NCI-H82 (cell line): ENCODE measurements at regions not wholly inside any gene's neighbourhood (a gene's known extent, or its start where the extent isn't known, plus 50 kb on each side); places are given as distances from the start of the nearest gene placed in this dataset.
A peak's percentile ranks its signal among the peaks of the same experiment; 100 is the strongest.

ENCODE experiments used
- DNase-seq: peaks from one replicate; lab custom pipeline; 2025; lab: John Stamatoyannopoulos, UW

GRCh38 chr4:166491635-166492034 lies 618.6 kb downstream of the TLL1 start:
- no peak for DNase-seq

GRCh38 chr4:166493924-166494345 lies 620.9 kb downstream of the TLL1 start:
- no peak for DNase-seq

GRCh38 chr4:166498546-166498945 lies 625.5 kb downstream of the TLL1 start:
- no peak for DNase-seq

- DNase-seq, result no peak
Measured at GRCh38 chr4:166499820-166500219, 626.8 kb downstream of the TLL1 start.

- no peak for DNase-seq
Measured at GRCh38 chr4:166501941-166502382, 628.9 kb downstream of the TLL1 start.

GRCh38 chr4:166502660-166503059 lies 629.6 kb downstream of the TLL1 start:
- no peak for DNase-seq

GRCh38 chr4:166506051-166506450 lies 633.0 kb downstream of the TLL1 start:
- DNase-seq, result no peak

GRCh38 chr4:166512267-166512666 lies 639.2 kb downstream of the TLL1 start:
- no peak for DNase-seq

GRCh38 chr4:166518315-166518714 lies 645.3 kb downstream of the TLL1 start:
- DNase-seq, result no peak

GRCh38 chr4:166518776-166519175 lies 645.7 kb downstream of the TLL1 start:
- DNase-seq, result no peak

- no peak for DNase-seq
Measured at GRCh38 chr4:166519774-166520173, 646.7 kb downstream of the TLL1 start.

GRCh38 chr4:166527500-166527899 lies 654.5 kb downstream of the TLL1 start:
- DNase-seq, result no peak

GRCh38 chr4:166531703-166532102 lies 658.7 kb downstream of the TLL1 start:
- no peak for DNase-seq

- DNase-seq, result no peak
Measured at GRCh38 chr4:166535865-166536264, 662.8 kb downstream of the TLL1 start.

GRCh38 chr4:166538491-166539005 lies 665.5 kb downstream of the TLL1 start:
- DNase-seq, result no peak

- no peak for DNase-seq
Measured at GRCh38 chr4:166546009-166546408, 673.0 kb downstream of the TLL1 start.

- DNase-seq, result no peak
Measured at GRCh38 chr4:166577639-166578038, 656.7 kb downstream of the SPOCK3 start.

GRCh38 chr4:166585491-166585890 lies 648.8 kb downstream of the SPOCK3 start:
- DNase-seq, result no peak

GRCh38 chr4:166594326-166594946 lies 639.9 kb downstream of the SPOCK3 start:
- DNase-seq, result peak; percentile 68

- DNase-seq, result no peak
Measured at GRCh38 chr4:166600264-166600663, 634.0 kb downstream of the SPOCK3 start.

- no peak for DNase-seq
Measured at GRCh38 chr4:166602068-166602467, 632.2 kb downstream of the SPOCK3 start.

- DNase-seq, result no peak
Measured at GRCh38 chr4:166622425-166622977, 611.8 kb downstream of the SPOCK3 start.

GRCh38 chr4:166625018-166625637 lies 609.2 kb downstream of the SPOCK3 start:
- DNase-seq, result no peak
